ENCODE measurements at regions not wholly inside any gene's neighbourhood (a gene's known extent, or its start where the extent isn't known, plus 50 kb on each side); places are given as distances from the start of the nearest gene placed in this dataset.

- no peak for DNase-seq (ENCODE audit: extremely low read depth, low read depth)
- TF ChIP-seq CTCF (IDR thresholded peaks at IDR 0.05; ENCODE audit: low read depth, low read length), result no peak
Measured at GRCh38 chr4:36000941-36001557, 243.3 kb downstream of the ARAP2 start.

- no peak for TF ChIP-seq CTCF (IDR thresholded peaks at IDR 0.05; ENCODE audit: low read depth, low read length)
- no peak for DNase-seq (ENCODE audit: extremely low read depth, low read depth)
Measured at GRCh38 chr4:36003051-36003450, 241.3 kb downstream of the ARAP2 start.

GRCh38 chr4:36004204-36004851 lies 240.0 kb downstream of the ARAP2 start:
- no peak for DNase-seq (ENCODE audit: extremely low read depth, low read depth)
- no peak for TF ChIP-seq CTCF (IDR thresholded peaks at IDR 0.05; ENCODE audit: low read depth, low read length)

GRCh38 chr4:36006226-36006625 lies 238.1 kb downstream of the ARAP2 start:
- no peak for TF ChIP-seq CTCF (IDR thresholded peaks at IDR 0.05; ENCODE audit: low read depth, low read length)
- DNase-seq (ENCODE audit: extremely low read depth, low read depth), result no peak

DNA sequence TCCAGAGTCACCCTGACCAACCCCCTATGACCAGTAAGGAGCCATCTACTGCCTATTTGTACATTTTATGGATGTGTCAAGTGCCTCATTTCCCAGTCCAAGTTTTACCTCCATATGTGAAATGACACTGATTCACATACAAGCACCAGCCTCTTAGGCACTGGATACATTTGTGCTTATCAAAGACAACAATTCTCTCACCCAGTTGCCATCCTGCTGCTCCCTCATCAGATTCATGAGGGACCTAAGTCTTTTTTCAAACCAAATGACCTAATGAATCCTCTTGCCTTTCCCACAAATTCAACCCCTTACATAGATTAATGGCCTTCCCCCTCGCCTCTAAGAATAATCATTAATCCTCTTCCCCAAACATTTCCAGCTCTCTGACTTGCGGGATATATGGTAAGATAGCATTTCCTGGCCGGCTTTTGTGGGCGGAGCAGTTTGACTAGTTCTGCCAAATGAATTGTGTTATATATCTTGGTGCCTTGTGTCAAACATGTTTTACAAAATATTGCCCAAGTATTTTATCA lies 233.9 kb downstream of the ARAP2 start:
- no peak for DNase-seq (ENCODE audit: extremely low read depth, low read depth)
- no peak for TF ChIP-seq CTCF (IDR thresholded peaks at IDR 0.05; ENCODE audit: low read depth, low read length)

- DNase-seq (ENCODE audit: extremely low read depth, low read depth), result no peak
- no peak for TF ChIP-seq CTCF (IDR thresholded peaks at IDR 0.05; ENCODE audit: low read depth, low read length)
Measured at GRCh38 chr4:36011381-36011780, 232.9 kb downstream of the ARAP2 start.

GRCh38 chr4:36012503-36012902 lies 231.8 kb downstream of the ARAP2 start:
- DNase-seq (ENCODE audit: extremely low read depth, low read depth), result no peak
- TF ChIP-seq CTCF (IDR thresholded peaks at IDR 0.05; ENCODE audit: low read depth, low read length), result no peak
